NCI-H446 treated with DMSO at 0.1 percent for 48 hours (cell line): ENCODE measurements at regions not wholly inside any gene's neighbourhood (a gene's known extent, or its start where the extent isn't known, plus 50 kb on each side); places are given as distances from the start of the nearest gene placed in this dataset.
"Not testable (repeated sequence)": the region's sequence is repeated elsewhere in the genome, so short reads cannot be mapped to it uniquely, and the experiment has no call there.

Experiments
- DNase-seq: peaks from one replicate; lab custom pipeline; 2025; lab: John Stamatoyannopoulos, UW

- no peak for DNase-seq
These were observed 80.0 kb upstream of the TAB2 start for GRCh38 chr6:149237464-149237863.

- DNase-seq: no peak
These were observed 77.8 kb upstream of the TAB2 start for GRCh38 chr6:149239573-149240209.

- no peak for DNase-seq
These were observed 74.6 kb upstream of the TAB2 start for GRCh38 chr6:149242883-149243282.

- DNase-seq: no peak
These were observed 73.4 kb upstream of the TAB2 start for GRCh38 chr6:149244105-149244504.

- no peak for DNase-seq
These were observed 70.7 kb upstream of the TAB2 start for GRCh38 chr6:149246691-149247384.

- DNase-seq: no peak
These were observed 70.1 kb upstream of the TAB2 start for GRCh38 chr6:149247385-149247763.

GRCh38 chr6:149248263-149248662 lies 69.2 kb upstream of the TAB2 start:
- not testable (repeated sequence) for DNase-seq

- DNase-seq: no peak
These were observed 68.7 kb upstream of the TAB2 start for GRCh38 chr6:149248693-149249369.

- no peak for DNase-seq
These were observed 67.8 kb upstream of the TAB2 start for GRCh38 chr6:149249370-149250357.

GRCh38 chr6:149250951-149251350 lies 66.6 kb upstream of the TAB2 start:
- DNase-seq: no peak

GRCh38 chr6:149252622-149253021 lies 64.9 kb upstream of the TAB2 start:
- DNase-seq: no peak

- DNase-seq: no peak
These were observed 63.3 kb upstream of the TAB2 start for GRCh38 chr6:149254253-149254652.

- no peak for DNase-seq
These were observed 57.8 kb upstream of the TAB2 start for GRCh38 chr6:149259753-149260152.

GRCh38 chr6:149260214-149260874 lies 57.2 kb upstream of the TAB2 start:
- no peak for DNase-seq

- no peak for DNase-seq
These were observed 56.0 kb upstream of the TAB2 start for GRCh38 chr6:149261364-149262040.

GRCh38 chr6:149263321-149263720 lies 54.2 kb upstream of the TAB2 start:
- DNase-seq: no peak

- no peak for DNase-seq
These were observed 52.9 kb upstream of the TAB2 start for GRCh38 chr6:149264629-149265028.

- no peak for DNase-seq
These were observed 51.6 kb upstream of the TAB2 start for GRCh38 chr6:149265945-149266344.

GRCh38 chr6:149266659-149267058 lies 50.9 kb upstream of the TAB2 start:
- DNase-seq: no peak

GRCh38 chr6:149267072-149267471 lies 50.4 kb upstream of the TAB2 start:
- DNase-seq: no peak

- no peak for DNase-seq
These were observed 49.9 kb upstream of the TAB2 start for GRCh38 chr6:149267513-149268043.
